SK-N-SH treated with all-trans-retinoic acid at 6 μM for 48 hours (cell line): ENCODE measurements at regions not wholly inside any gene's neighbourhood (a gene's known extent, or its start where the extent isn't known, plus 50 kb on each side); places are given as distances from the start of the nearest gene placed in this dataset.

ENCODE experiments used
- ATAC-seq: fragments of 200-7000 bp; cut with Tn5 transposase; 3 replicates; pipeline ENCODE4 v1.9.1; 2020; ENCODE audit warnings: mild to moderate bottlenecking, moderate library complexity
- ARNTL ChIP-seq: fragments of 450-650 bp; formaldehyde crosslinking; IDR thresholded peaks from 2 replicates; pipeline ENCODE4 v1.5.0; 2020; ENCODE audit warnings: low read depth, mild to moderate bottlenecking, moderate library complexity, borderline replicate concordance
- CREB5 ChIP-seq: fragments of 250-450 bp; sonication (Bioruptor Pico); IDR thresholded peaks from 2 replicates; pipeline ENCODE4 v1.5.1; 2020; ENCODE audit warnings: low read depth, mild to moderate bottlenecking, moderate library complexity
- CSDC2 ChIP-seq: fragments of 250-450 bp; sonication (Bioruptor Pico); IDR thresholded peaks from 2 replicates; pipeline ENCODE4 v1.5.0; 2020; ENCODE audit warnings: mild to moderate bottlenecking, moderate library complexity
- ESRRG ChIP-seq: fragments of 250-450 bp; sonication (Bioruptor Pico); IDR thresholded peaks from 2 replicates; pipeline ENCODE4 v1.6.1; 2021; ENCODE audit warnings: mild to moderate bottlenecking
- GLIS3 ChIP-seq: fragments of 250-450 bp; sonication (Bioruptor Pico); IDR thresholded peaks from 2 replicates; pipeline ENCODE4 v1.5.0; 2020; ENCODE audit warnings: mild to moderate bottlenecking, moderate library complexity
- ISL1 ChIP-seq: fragments of 250-450 bp; sonication (Bioruptor Pico); IDR thresholded peaks from 2 replicates; pipeline ENCODE4 v2.1.2; 2022; ENCODE audit warnings: mild to moderate bottlenecking, moderate library complexity
- OSR1 ChIP-seq: fragments of 250-450 bp; sonication (Bioruptor Pico); IDR thresholded peaks from 2 replicates; pipeline ENCODE4 v1.8.0; 2022; ENCODE audit warnings: moderate library complexity, mild to moderate bottlenecking, inconsistent platforms
- POU6F1 ChIP-seq: fragments of 250-450 bp; sonication (Bioruptor Pico); IDR thresholded peaks from 2 replicates; pipeline ENCODE4 v1.8.0; 2021; ENCODE audit warnings: low read depth, mild to moderate bottlenecking, moderate library complexity, borderline replicate concordance
- PPARA ChIP-seq: fragments of 250-450 bp; sonication (Bioruptor Pico); IDR thresholded peaks from 2 replicates; pipeline ENCODE4 v1.5.0; 2020; ENCODE audit warnings: mild to moderate bottlenecking, borderline replicate concordance
- RARB ChIP-seq: fragments of 250-450 bp; sonication (Bioruptor Pico); IDR thresholded peaks from 2 replicates; pipeline ENCODE4 v1.8.0; 2021; ENCODE audit warnings: mild to moderate bottlenecking, moderate library complexity
- SNAI2 ChIP-seq: fragments of 250-450 bp; sonication (Bioruptor Pico); IDR thresholded peaks from 2 replicates; pipeline ENCODE4 v1.5.0; 2020; ENCODE audit warnings: mild to moderate bottlenecking, moderate library complexity
- TCF4 ChIP-seq: fragments of 250-450 bp; sonication (Bioruptor Pico); IDR thresholded peaks from 2 replicates; pipeline ENCODE4 v1.8.0; 2021; ENCODE audit warnings: mild to moderate bottlenecking, moderate library complexity, borderline replicate concordance
- TSHZ2 ChIP-seq: fragments of 250-450 bp; sonication (Bioruptor Pico); IDR thresholded peaks from 2 replicates; pipeline ENCODE4 v1.5.0; 2020; ENCODE audit warnings: mild to moderate bottlenecking, moderate library complexity
- ZC3H10 ChIP-seq: fragments of 250-450 bp; sonication (Bioruptor Pico); IDR thresholded peaks from 2 replicates; pipeline ENCODE4 v1.5.1; 2021; ENCODE audit warnings: mild to moderate bottlenecking, moderate library complexity
- ZFP3 ChIP-seq: fragments of 250-450 bp; sonication (Bioruptor Pico); IDR thresholded peaks from 2 replicates; pipeline ENCODE4 v1.5.0; 2020; ENCODE audit warnings: mild to moderate bottlenecking, moderate library complexity
- ZNF565 ChIP-seq: fragments of 450-650 bp; formaldehyde crosslinking; conservative IDR thresholded peaks from 2 replicates; pipeline ENCODE4 v1.5.0; 2020; ENCODE audit warnings: low read depth, mild to moderate bottlenecking, moderate library complexity
- ZNF8 ChIP-seq: fragments of 450-650 bp; formaldehyde crosslinking; IDR thresholded peaks from 2 replicates; pipeline ENCODE4 v1.5.0; 2020; ENCODE audit warnings: mild to moderate bottlenecking, moderate library complexity
- TF ChIP-seq, protein P1 (sequence below): fragments of 250-450 bp; sonication (Bioruptor Pico); IDR thresholded peaks from 2 replicates; pipeline ENCODE4 v1.8.0; 2020; ENCODE audit warnings: mild to moderate bottlenecking, moderate library complexity, borderline replicate concordance
- TF ChIP-seq, protein P2 (sequence below): fragments of 250-450 bp; sonication (Bioruptor Pico); IDR thresholded peaks from 2 replicates; pipeline ENCODE4 v1.5.1; 2021; ENCODE audit warnings: mild to moderate bottlenecking, moderate library complexity

GRCh38 chr13:31905961-31906360 lies 125.6 kb upstream of the FRY start:
- no peak for ATAC-seq
- TF ChIP-seq GLIS3 (CRISPR knock-in tag) (no peak), ISL1 (CRISPR knock-in tag) (no peak), ESRRG (CRISPR knock-in tag) (no peak), ZC3H10 (CRISPR knock-in tag) (no peak), OSR1 (no peak)
- TF ChIP-seq, protein P1, sequence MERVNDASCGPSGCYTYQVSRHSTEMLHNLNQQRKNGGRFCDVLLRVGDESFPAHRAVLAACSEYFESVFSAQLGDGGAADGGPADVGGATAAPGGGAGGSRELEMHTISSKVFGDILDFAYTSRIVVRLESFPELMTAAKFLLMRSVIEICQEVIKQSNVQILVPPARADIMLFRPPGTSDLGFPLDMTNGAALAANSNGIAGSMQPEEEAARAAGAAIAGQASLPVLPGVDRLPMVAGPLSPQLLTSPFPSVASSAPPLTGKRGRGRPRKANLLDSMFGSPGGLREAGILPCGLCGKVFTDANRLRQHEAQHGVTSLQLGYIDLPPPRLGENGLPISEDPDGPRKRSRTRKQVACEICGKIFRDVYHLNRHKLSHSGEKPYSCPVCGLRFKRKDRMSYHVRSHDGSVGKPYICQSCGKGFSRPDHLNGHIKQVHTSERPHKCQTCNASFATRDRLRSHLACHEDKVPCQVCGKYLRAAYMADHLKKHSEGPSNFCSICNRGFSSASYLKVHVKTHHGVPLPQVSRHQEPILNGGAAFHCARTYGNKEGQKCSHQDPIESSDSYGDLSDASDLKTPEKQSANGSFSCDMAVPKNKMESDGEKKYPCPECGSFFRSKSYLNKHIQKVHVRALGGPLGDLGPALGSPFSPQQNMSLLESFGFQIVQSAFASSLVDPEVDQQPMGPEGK (CRISPR knock-in tag) = no peak
- TF ChIP-seq, protein P2, sequence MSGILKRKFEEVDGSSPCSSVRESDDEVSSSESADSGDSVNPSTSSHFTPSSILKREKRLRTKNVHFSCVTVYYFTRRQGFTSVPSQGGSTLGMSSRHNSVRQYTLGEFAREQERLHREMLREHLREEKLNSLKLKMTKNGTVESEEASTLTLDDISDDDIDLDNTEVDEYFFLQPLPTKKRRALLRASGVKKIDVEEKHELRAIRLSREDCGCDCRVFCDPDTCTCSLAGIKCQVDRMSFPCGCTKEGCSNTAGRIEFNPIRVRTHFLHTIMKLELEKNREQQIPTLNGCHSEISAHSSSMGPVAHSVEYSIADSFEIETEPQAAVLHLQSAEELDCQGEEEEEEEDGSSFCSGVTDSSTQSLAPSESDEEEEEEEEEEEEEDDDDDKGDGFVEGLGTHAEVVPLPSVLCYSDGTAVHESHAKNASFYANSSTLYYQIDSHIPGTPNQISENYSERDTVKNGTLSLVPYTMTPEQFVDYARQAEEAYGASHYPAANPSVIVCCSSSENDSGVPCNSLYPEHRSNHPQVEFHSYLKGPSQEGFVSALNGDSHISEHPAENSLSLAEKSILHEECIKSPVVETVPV = no peak

DNA sequence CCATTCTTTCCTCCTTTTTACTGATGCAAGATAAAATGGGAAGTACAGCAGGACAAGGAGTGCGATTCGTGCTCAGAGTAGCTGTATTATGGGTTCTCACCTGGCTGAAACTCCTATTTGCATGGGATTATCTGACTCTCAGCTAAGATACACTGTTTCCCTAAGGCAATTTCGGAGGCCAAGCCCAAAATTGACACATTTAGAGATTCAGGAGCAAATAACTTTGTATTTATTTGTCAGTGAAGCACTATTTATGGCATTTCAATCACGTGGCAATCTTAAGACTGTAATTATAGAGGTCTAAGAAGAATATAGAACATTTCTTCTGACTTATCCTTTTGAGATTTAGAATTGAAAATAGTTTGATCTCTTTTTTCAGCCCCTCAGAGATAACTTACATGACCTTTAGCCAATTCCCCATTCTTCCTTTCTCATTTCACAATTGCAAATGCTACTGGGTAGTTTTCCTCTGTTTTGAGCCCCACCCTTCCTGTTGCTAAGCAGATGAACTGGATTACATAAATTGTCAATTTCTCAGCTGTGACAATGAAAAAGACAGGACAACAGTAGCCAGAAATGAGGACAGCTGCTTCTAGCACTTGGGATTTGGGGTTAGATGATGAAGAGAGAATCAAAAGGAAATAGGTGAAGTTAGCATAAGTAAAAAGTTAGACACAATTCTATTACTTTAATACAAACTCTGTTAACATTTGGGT lies 122.7 kb upstream of the FRY start:
- TF ChIP-seq ZNF8 (CRISPR knock-in tag) (no peak), OSR1 (no peak), RARB (CRISPR knock-in tag) (no peak), POU6F1 (CRISPR knock-in tag) (no peak)
- ATAC-seq = no peak

- TF ChIP-seq ZNF565 (CRISPR knock-in tag) (no peak), GLIS3 (CRISPR knock-in tag) (no peak), ZC3H10 (CRISPR knock-in tag) (no peak), TCF4 (CRISPR knock-in tag) (no peak), PPARA (CRISPR knock-in tag) (no peak)
- ATAC-seq = peak; percentile 64
Observed at GRCh38 chr13:31909864-31910551, 121.6 kb upstream of the FRY start.

- TF ChIP-seq ESRRG (CRISPR knock-in tag) = no peak
- TF ChIP-seq ISL1 (CRISPR knock-in tag) = no peak
- TF ChIP-seq CSDC2 (CRISPR knock-in tag) = no peak
- TF ChIP-seq GLIS3 (CRISPR knock-in tag) = no peak
- no peak for TF ChIP-seq POU6F1 (CRISPR knock-in tag)
- no peak for TF ChIP-seq SNAI2 (CRISPR knock-in tag)
- TF ChIP-seq ZFP3 (CRISPR knock-in tag) = no peak
- no peak for TF ChIP-seq OSR1
- TF ChIP-seq ZNF565 (CRISPR knock-in tag) = no peak
- TF ChIP-seq TCF4 (CRISPR knock-in tag) = no peak
- no peak for ATAC-seq
Observed at GRCh38 chr13:31910633-31911032, 120.9 kb upstream of the FRY start.

GRCh38 chr13:31912647-31913401 lies 118.8 kb upstream of the FRY start:
- peak; percentile 50; the same call in 2 of the 3 replicates for ATAC-seq
- TF ChIP-seq ESRRG (CRISPR knock-in tag) = no peak
- TF ChIP-seq CREB5 (CRISPR knock-in tag) = peak; percentile 84
- peak; percentile 97 for TF ChIP-seq TSHZ2
- no peak for TF ChIP-seq ZC3H10 (CRISPR knock-in tag)
- TF ChIP-seq OSR1 = no peak
- peak; percentile 94 for TF ChIP-seq ISL1 (CRISPR knock-in tag)
- TF ChIP-seq TCF4 (CRISPR knock-in tag) = peak; percentile 93
- 0 out of 2 replicates have a peak, but pooled peaks have one; percentile 20 for TF ChIP-seq ZNF565 (CRISPR knock-in tag)
- no peak for TF ChIP-seq ARNTL (CRISPR knock-in tag)
